ENCODE measurements at regions not wholly inside any gene's neighbourhood (a gene's known extent, or its start where the extent isn't known, plus 50 kb on each side); places are given as distances from the start of the nearest gene placed in this dataset.

DNA sequence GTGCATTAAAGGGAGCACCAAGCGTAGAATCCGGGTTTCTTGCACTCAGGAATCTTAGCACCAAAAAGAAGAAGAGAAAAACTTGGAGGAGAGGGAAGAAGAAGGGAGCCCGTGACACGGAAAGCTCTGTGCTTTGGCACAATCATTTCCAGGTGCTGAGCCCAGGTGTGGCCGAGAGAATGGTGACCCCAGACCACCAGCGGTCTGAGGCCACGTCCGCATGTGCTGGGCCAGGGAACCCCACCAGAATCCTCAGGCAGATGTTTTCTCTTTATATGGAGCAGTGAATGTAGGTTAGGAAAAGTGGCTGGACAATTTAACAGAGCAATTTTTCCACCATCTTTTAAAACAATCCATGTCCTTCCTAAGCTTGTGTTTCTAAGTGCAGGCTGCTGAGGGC is 520.9 kb downstream of the EPHA4 start:
- no peaks in the 10 kb centered on the region for H3F3A ChIP-seq (ENCODE audit: low read length, unreplicated experiment)
- DNase-seq (no peak), ATAC-seq (no peak)
- H3K27me3 ChIP-seq (ENCODE audit: low read length), result 0 out of 2 replicates have a peak, but pooled peaks cover 8% of the 10 kb centered on the region
- H3K36me3 ChIP-seq (ENCODE audit: low read depth, low read length), result no peaks in the 10 kb centered on the region
- intact Hi-C loops (cut with micrococcal nuclease), result no loop called here
- TF ChIP-seq EZH2 (IDR thresholded peaks at IDR 0.05; ENCODE audit: low read length, unreplicated experiment), result no peak
- TF ChIP-seq, protein P1, sequence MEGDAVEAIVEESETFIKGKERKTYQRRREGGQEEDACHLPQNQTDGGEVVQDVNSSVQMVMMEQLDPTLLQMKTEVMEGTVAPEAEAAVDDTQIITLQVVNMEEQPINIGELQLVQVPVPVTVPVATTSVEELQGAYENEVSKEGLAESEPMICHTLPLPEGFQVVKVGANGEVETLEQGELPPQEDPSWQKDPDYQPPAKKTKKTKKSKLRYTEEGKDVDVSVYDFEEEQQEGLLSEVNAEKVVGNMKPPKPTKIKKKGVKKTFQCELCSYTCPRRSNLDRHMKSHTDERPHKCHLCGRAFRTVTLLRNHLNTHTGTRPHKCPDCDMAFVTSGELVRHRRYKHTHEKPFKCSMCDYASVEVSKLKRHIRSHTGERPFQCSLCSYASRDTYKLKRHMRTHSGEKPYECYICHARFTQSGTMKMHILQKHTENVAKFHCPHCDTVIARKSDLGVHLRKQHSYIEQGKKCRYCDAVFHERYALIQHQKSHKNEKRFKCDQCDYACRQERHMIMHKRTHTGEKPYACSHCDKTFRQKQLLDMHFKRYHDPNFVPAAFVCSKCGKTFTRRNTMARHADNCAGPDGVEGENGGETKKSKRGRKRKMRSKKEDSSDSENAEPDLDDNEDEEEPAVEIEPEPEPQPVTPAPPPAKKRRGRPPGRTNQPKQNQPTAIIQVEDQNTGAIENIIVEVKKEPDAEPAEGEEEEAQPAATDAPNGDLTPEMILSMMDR (conservative IDR thresholded peaks at IDR 0.05; ENCODE audit: low read depth, low read length), result no peak
- TF ChIP-seq EZH2phosphoT487 (IDR thresholded peaks at IDR 0.05; ENCODE audit: borderline replicate concordance, low read length), result no peak
- no peaks in the 10 kb centered on the region for H3K9me3 ChIP-seq (ENCODE audit: low read length)
- H3K79me2 ChIP-seq (ENCODE audit: low read length), result no peaks in the 10 kb centered on the region
- no peaks in the 10 kb centered on the region for H4K20me1 ChIP-seq (ENCODE audit: low read length)
- no TSS peak for BruUV-seq (replicated peaks)
- H3K27ac ChIP-seq (ENCODE audit: low read length), result no peak overlapping the region
- H2AFZ ChIP-seq (ENCODE audit: low read length), result no peak overlapping the region
- H3K4me1 ChIP-seq (ENCODE audit: insufficient read depth, low read length), result no peaks in the 10 kb centered on the region
- CTCF ChIA-PET, result no interaction called here
- H3K4me2 ChIP-seq (ENCODE audit: low read length), result no peak overlapping the region
- POLR2A ChIA-PET (ENCODE audit: unreplicated experiment), result no interaction called here
- H3K9me2 ChIP-seq (replicated peaks; ENCODE audit: low read length), result no peaks in the 10 kb centered on the region
- no peak overlapping the region for H3K4me3 ChIP-seq (ENCODE audit: low read length)
- H3K9ac ChIP-seq (ENCODE audit: low read length), result no peak overlapping the region

DNA sequence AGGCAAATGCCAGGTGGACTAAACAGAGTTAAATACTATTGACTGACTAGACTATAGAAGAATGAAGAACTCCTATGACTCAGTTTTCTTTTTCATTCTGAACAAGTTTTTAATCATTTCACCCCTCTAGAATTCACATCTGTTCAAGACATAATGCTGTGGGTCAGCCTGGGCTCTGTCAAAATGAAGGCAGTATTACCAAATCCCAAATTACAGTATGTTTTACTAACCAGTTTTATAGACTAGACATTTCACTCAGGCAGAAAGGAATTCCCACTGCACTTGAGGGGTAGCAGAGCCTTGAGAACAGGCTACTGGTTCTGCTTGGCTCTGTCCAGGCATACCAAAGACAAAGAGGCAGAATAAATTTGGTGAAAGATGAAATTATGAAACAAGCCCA is 511.7 kb downstream of the EPHA4 start:
- Histone ChIP-seq H3K9me2 (replicated peaks; ENCODE audit: low read length) (no peaks in the 10 kb centered on the region), H3K9ac (ENCODE audit: low read length) (no peak overlapping the region), H3K27me3 (ENCODE audit: low read length) (no peaks in the 10 kb centered on the region), H3K4me1 (ENCODE audit: insufficient read depth, low read length) (no peaks in the 10 kb centered on the region), H3K4me3 (ENCODE audit: low read length) (no peak overlapping the region), H3K4me2 (ENCODE audit: low read length) (no peak overlapping the region), H2AFZ (ENCODE audit: low read length) (no peak overlapping the region), H3F3A (ENCODE audit: low read length, unreplicated experiment) (no peaks in the 10 kb centered on the region), H4K20me1 (ENCODE audit: low read length) (no peaks in the 10 kb centered on the region), H3K9me3 (ENCODE audit: low read length) (no peaks in the 10 kb centered on the region), H3K27ac (ENCODE audit: low read length) (no peak overlapping the region), H3K36me3 (ENCODE audit: low read depth, low read length) (no peaks in the 10 kb centered on the region), H3K79me2 (ENCODE audit: low read length) (no peaks in the 10 kb centered on the region)
- TF ChIP-seq EZH2phosphoT487 (IDR thresholded peaks at IDR 0.05; ENCODE audit: borderline replicate concordance, low read length) (no peak), EZH2 (IDR thresholded peaks at IDR 0.05; ENCODE audit: low read length, unreplicated experiment) (no peak)
- TF ChIP-seq, protein P1 (conservative IDR thresholded peaks at IDR 0.05; ENCODE audit: low read depth, low read length), result no peak
- ATAC-seq (no peak), DNase-seq (no peak)
- intact Hi-C loops (cut with micrococcal nuclease), result no loop called here
- ChIA-PET CTCF (no interaction called here), POLR2A (ENCODE audit: unreplicated experiment) (no interaction called here)
- BruUV-seq (replicated peaks), result no TSS peak

DNA sequence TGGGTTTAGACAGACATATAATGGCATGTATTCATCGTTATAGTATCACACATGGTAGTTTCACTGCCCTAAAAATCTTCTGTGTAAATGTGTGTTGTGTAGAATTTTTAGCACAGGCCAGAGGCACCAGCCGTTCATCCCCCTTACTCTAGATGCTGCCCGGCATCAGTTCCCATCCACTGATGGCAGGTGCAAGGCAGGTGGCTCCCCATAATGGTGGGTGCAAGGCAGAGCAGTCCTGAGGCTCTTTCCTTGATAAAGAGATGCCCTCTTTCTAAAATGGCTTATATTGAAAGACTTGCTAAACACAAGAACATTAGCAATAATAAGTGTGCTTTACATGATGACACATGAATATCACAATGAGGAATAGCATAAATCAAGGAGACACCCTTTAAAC is 508.5 kb downstream of the EPHA4 start:
- Histone ChIP-seq H3K4me1 (ENCODE audit: insufficient read depth, low read length) (no peaks in the 10 kb centered on the region), H3K9me2 (replicated peaks; ENCODE audit: low read length) (no peaks in the 10 kb centered on the region), H3K9me3 (ENCODE audit: low read length) (no peaks in the 10 kb centered on the region), H3F3A (ENCODE audit: low read length, unreplicated experiment) (no peaks in the 10 kb centered on the region), H3K4me2 (ENCODE audit: low read length) (no peak overlapping the region), H3K79me2 (ENCODE audit: low read length) (no peaks in the 10 kb centered on the region), H3K27me3 (ENCODE audit: low read length) (no peaks in the 10 kb centered on the region), H3K4me3 (ENCODE audit: low read length) (no peak overlapping the region), H3K9ac (ENCODE audit: low read length) (no peak overlapping the region), H2AFZ (ENCODE audit: low read length) (no peak overlapping the region), H3K27ac (ENCODE audit: low read length) (no peak overlapping the region), H3K36me3 (ENCODE audit: low read depth, low read length) (no peaks in the 10 kb centered on the region), H4K20me1 (ENCODE audit: low read length) (no peaks in the 10 kb centered on the region)
- intact Hi-C loops (cut with micrococcal nuclease), result no loop called here
- POLR2A ChIA-PET (ENCODE audit: unreplicated experiment), result no interaction called here
- DNase-seq (no peak), ATAC-seq (no peak)
- CTCF ChIA-PET, result no interaction called here
- no TSS peak for BruUV-seq (replicated peaks)
- TF ChIP-seq EZH2phosphoT487 (IDR thresholded peaks at IDR 0.05; ENCODE audit: borderline replicate concordance, low read length), result no peak
- TF ChIP-seq, protein P1 (conservative IDR thresholded peaks at IDR 0.05; ENCODE audit: low read depth, low read length), result no peak
- no peak for TF ChIP-seq EZH2 (IDR thresholded peaks at IDR 0.05; ENCODE audit: low read length, unreplicated experiment)
